Activated CD8-positive, alpha-beta memory T cell treated with anti-CD3 and anti-CD28 coated beads, Interleukin-2, amount 10 ng/mL, durations not matched to agents 7 days and 5 days (primary cell): ENCODE measurements at regions not wholly inside any gene's neighbourhood (a gene's known extent, or its start where the extent isn't known, plus 50 kb on each side); places are given as distances from the start of the nearest gene placed in this dataset.
"Not testable (repeated sequence)": the region's sequence is repeated elsewhere in the genome, so short reads cannot be mapped to it uniquely, and the experiment has no call there.

Experiments used
- ATAC-seq: fragments of 150-1000 bp; cut with Tn5 transposase; one replicate; pipeline ENCODE4 v1.10.0; 2021; ENCODE audit warnings: moderate library complexity
- CTCF ChIA-PET: fragments of 350-600 bp; sonication (Branson Sonifier 250); formaldehyde crosslinking; loops from one replicate; lab custom pipeline; 2021; ENCODE audit warnings: antibody characterized with exemption; lab: Charles Lee
- DNase-seq: peaks from one replicate; pipeline ENCODE4 v3.0.0-alpha.2; 2020
- H3K27ac Mint-ChIP-seq: one replicate; pipeline ENCODE4 v1.8.0; 2021; ENCODE audit warnings: mild to moderate bottlenecking, mixed read lengths
- H3K27me3 Mint-ChIP-seq: one replicate; pipeline ENCODE4 v1.8.0; 2021; ENCODE audit warnings: mixed read lengths
- H3K36me3 Mint-ChIP-seq: one replicate; pipeline ENCODE4 v1.8.0; 2021; ENCODE audit warnings: mild to moderate bottlenecking, mixed read lengths
- H3K4me1 Mint-ChIP-seq: one replicate; pipeline ENCODE4 v1.8.0; 2021; ENCODE audit warnings: mixed read lengths
- H3K4me3 Mint-ChIP-seq: one replicate; pipeline ENCODE4 v1.8.0; 2021; ENCODE audit warnings: mild to moderate bottlenecking, moderate library complexity, mixed read lengths
- H3K9me3 Mint-ChIP-seq: one replicate; pipeline ENCODE4 v1.8.0; 2022; ENCODE audit warnings: low read depth, mixed read lengths

GRCh38 chr5:110278449-110278848 lies 448.0 kb downstream of the TMEM232 start:
- H3K4me3 Mint-ChIP-seq, H3K4me1 Mint-ChIP-seq, ATAC-seq, DNase-seq, CTCF ChIA-PET, H3K27ac Mint-ChIP-seq, H3K36me3 Mint-ChIP-seq, H3K27me3 Mint-ChIP-seq: not testable (repeated sequence)
- peaks cover 11% of the 10 kb centered on the region for H3K9me3 Mint-ChIP-seq

GRCh38 chr5:110284121-110284520 lies 442.4 kb downstream of the TMEM232 start:
- H3K4me1 Mint-ChIP-seq, CTCF ChIA-PET, H3K9me3 Mint-ChIP-seq, ATAC-seq, H3K4me3 Mint-ChIP-seq, H3K36me3 Mint-ChIP-seq, H3K27ac Mint-ChIP-seq, H3K27me3 Mint-ChIP-seq, DNase-seq: not testable (repeated sequence)

GRCh38 chr5:110288766-110289511 lies 437.5 kb downstream of the TMEM232 start:
- H3K27ac Mint-ChIP-seq: no peak overlapping the region
- no peaks in the 10 kb centered on the region for H3K4me1 Mint-ChIP-seq
- H3K4me3 Mint-ChIP-seq: no peak overlapping the region
- no peaks in the 10 kb centered on the region for H3K9me3 Mint-ChIP-seq
- CTCF ChIA-PET: no interaction called here
- no peaks in the 10 kb centered on the region for H3K27me3 Mint-ChIP-seq
- no peak for ATAC-seq
- no peaks in the 10 kb centered on the region for H3K36me3 Mint-ChIP-seq
- no peak for DNase-seq

- Mint-ChIP-seq H3K36me3 (no peaks in the 10 kb centered on the region), H3K4me1 (no peaks in the 10 kb centered on the region), H3K27ac (no peak overlapping the region), H3K27me3 (no peaks in the 10 kb centered on the region), H3K4me3 (no peak overlapping the region), H3K9me3 (no peaks in the 10 kb centered on the region)
- no peak for DNase-seq
- no peak for ATAC-seq
- CTCF ChIA-PET: no interaction called here
These were observed 437.0 kb downstream of the TMEM232 start for GRCh38 chr5:110289512-110289810.

GRCh38 chr5:110290542-110290941 lies 435.9 kb downstream of the TMEM232 start:
- ATAC-seq: no peak
- CTCF ChIA-PET: no interaction called here
- DNase-seq: no peak

GRCh38 chr5:110294281-110294680 lies 432.2 kb downstream of the TMEM232 start:
- Mint-ChIP-seq H3K9me3 (no peaks in the 10 kb centered on the region), H3K4me1 (no peaks in the 10 kb centered on the region), H3K27me3 (no peaks in the 10 kb centered on the region), H3K4me3 (no peak overlapping the region), H3K27ac (no peak overlapping the region), H3K36me3 (no peaks in the 10 kb centered on the region)
- DNase-seq (no peak), ATAC-seq (no peak)
- CTCF ChIA-PET: no interaction called here

More at GRCh38 chr5:110290542-110290941, 435.9 kb downstream of the TMEM232 start:
- Mint-ChIP-seq H3K27ac (no peak overlapping the region), H3K4me1 (no peaks in the 10 kb centered on the region), H3K4me3 (no peak overlapping the region), H3K36me3 (no peaks in the 10 kb centered on the region), H3K9me3 (no peaks in the 10 kb centered on the region), H3K27me3 (no peaks in the 10 kb centered on the region)

- no peak overlapping the region for H3K27ac Mint-ChIP-seq
These were observed 429.3 kb downstream of the TMEM232 start for GRCh38 chr5:110297152-110297670.

GRCh38 chr5:110304176-110304575 lies 422.3 kb downstream of the TMEM232 start:
- Mint-ChIP-seq H3K4me3 (no peak overlapping the region), H3K27ac (no peak overlapping the region), H3K9me3 (peaks cover 3% of the 10 kb centered on the region), H3K27me3 (no peaks in the 10 kb centered on the region), H3K36me3 (no peaks in the 10 kb centered on the region), H3K4me1 (no peaks in the 10 kb centered on the region)
- CTCF ChIA-PET: no interaction called here
- DNase-seq: no peak
- ATAC-seq: no peak

More at GRCh38 chr5:110297152-110297670, 429.3 kb downstream of the TMEM232 start:
- H3K9me3 Mint-ChIP-seq: no peaks in the 10 kb centered on the region
- ATAC-seq (no peak), DNase-seq (no peak)
- H3K4me3 Mint-ChIP-seq: no peak overlapping the region
- H3K27me3 Mint-ChIP-seq: no peaks in the 10 kb centered on the region
- no peaks in the 10 kb centered on the region for H3K36me3 Mint-ChIP-seq
- no peaks in the 10 kb centered on the region for H3K4me1 Mint-ChIP-seq
- CTCF ChIA-PET: no interaction called here

- no peaks in the 10 kb centered on the region for H3K4me1 Mint-ChIP-seq
These were observed 419.8 kb downstream of the TMEM232 start for GRCh38 chr5:110306650-110307049.

GRCh38 chr5:110309222-110309621 lies 417.2 kb downstream of the TMEM232 start:
- H3K27me3 Mint-ChIP-seq: no peaks in the 10 kb centered on the region
- H3K4me3 Mint-ChIP-seq: no peak overlapping the region

More at GRCh38 chr5:110306650-110307049, 419.8 kb downstream of the TMEM232 start:
- no peak overlapping the region for H3K4me3 Mint-ChIP-seq
- no peaks in the 10 kb centered on the region for H3K27me3 Mint-ChIP-seq
- H3K36me3 Mint-ChIP-seq: no peaks in the 10 kb centered on the region
- DNase-seq: no peak
- peaks cover 5% of the 10 kb centered on the region for H3K9me3 Mint-ChIP-seq
- ATAC-seq: no peak
- CTCF ChIA-PET: no interaction called here
- H3K27ac Mint-ChIP-seq: no peak overlapping the region

GRCh38 chr5:110316566-110316965 lies 409.9 kb downstream of the TMEM232 start:
- H3K4me3 Mint-ChIP-seq, H3K9me3 Mint-ChIP-seq, H3K27me3 Mint-ChIP-seq, H3K36me3 Mint-ChIP-seq, H3K27ac Mint-ChIP-seq, CTCF ChIA-PET, DNase-seq, ATAC-seq, H3K4me1 Mint-ChIP-seq: not testable (repeated sequence)

More at GRCh38 chr5:110309222-110309621, 417.2 kb downstream of the TMEM232 start:
- Mint-ChIP-seq H3K4me1 (no peaks in the 10 kb centered on the region), H3K27ac (no peak overlapping the region), H3K9me3 (peaks cover 5% of the 10 kb centered on the region), H3K36me3 (no peaks in the 10 kb centered on the region)
- ATAC-seq: no peak
- CTCF ChIA-PET: no interaction called here
- no peak for DNase-seq

- H3K4me1 Mint-ChIP-seq: peaks cover 7% of the 10 kb centered on the region
- H3K36me3 Mint-ChIP-seq: no peaks in the 10 kb centered on the region
- H3K27me3 Mint-ChIP-seq: no peaks in the 10 kb centered on the region
- DNase-seq (no peak), ATAC-seq (no peak)
- CTCF ChIA-PET: no interaction called here
- H3K4me3 Mint-ChIP-seq: no peak overlapping the region
- no peaks in the 10 kb centered on the region for H3K9me3 Mint-ChIP-seq
- no peak overlapping the region for H3K27ac Mint-ChIP-seq
These were observed 405.4 kb downstream of the TMEM232 start for GRCh38 chr5:110321117-110321516.

- Mint-ChIP-seq H3K9me3 (no peaks in the 10 kb centered on the region), H3K4me1 (peaks cover 7% of the 10 kb centered on the region), H3K27ac (no peak overlapping the region), H3K27me3 (no peaks in the 10 kb centered on the region), H3K4me3 (no peak overlapping the region), H3K36me3 (no peaks in the 10 kb centered on the region)
- DNase-seq (no peak), ATAC-seq (no peak)
- CTCF ChIA-PET: no interaction called here
These were observed 403.1 kb downstream of the TMEM232 start for GRCh38 chr5:110323357-110323756.

- CTCF ChIA-PET: no interaction called here
- no peaks in the 10 kb centered on the region for H3K27me3 Mint-ChIP-seq
- no peak for ATAC-seq
These were observed 402.6 kb downstream of the TMEM232 start for GRCh38 chr5:110323832-110324231.

More at GRCh38 chr5:110323832-110324231, 402.6 kb downstream of the TMEM232 start:
- no peaks in the 10 kb centered on the region for H3K9me3 Mint-ChIP-seq
- H3K4me1 Mint-ChIP-seq: peaks cover 7% of the 10 kb centered on the region
- no peak overlapping the region for H3K4me3 Mint-ChIP-seq
- H3K27ac Mint-ChIP-seq: no peak overlapping the region
- DNase-seq: no peak
- no peaks in the 10 kb centered on the region for H3K36me3 Mint-ChIP-seq
